AG10803 (cell line): ENCODE measurements at regions not wholly inside any gene's neighbourhood (a gene's known extent, or its start where the extent isn't known, plus 50 kb on each side); places are given as distances from the start of the nearest gene placed in this dataset.

Source experiments
- DNase-seq: peaks from one replicate; pipeline ENCODE4 v3.0.0; 2010; ENCODE audit warnings: low read depth
- H3K4me3 ChIP-seq: 2 replicates; pipeline ENCODE4 v1.5.1; 2011; ENCODE audit warnings: mild to moderate bottlenecking, low read length, control low read depth
- CTCF ChIP-seq: conservative IDR thresholded peaks from 2 replicates; pipeline ENCODE4 v1.5.1; 2011; ENCODE audit warnings: mild to moderate bottlenecking, low read length, control low read depth, inconsistent platforms

GRCh38 chr2:40558761-40559160 is 106.9 kb upstream of the SLC8A1 start:
- TF ChIP-seq CTCF, result no peak
- DNase-seq, result no peak
- H3K4me3 ChIP-seq, result no peak overlapping the region

GRCh38 chr2:40559175-40559574 is 107.3 kb upstream of the SLC8A1 start:
- DNase-seq, result no peak
- TF ChIP-seq CTCF, result no peak
- no peak overlapping the region for H3K4me3 ChIP-seq

- DNase-seq, result no peak
- no peak for TF ChIP-seq CTCF
- no peak overlapping the region for H3K4me3 ChIP-seq
Observed at GRCh38 chr2:40564184-40564583, 112.3 kb upstream of the SLC8A1 start.

GRCh38 chr2:40579247-40579646 is 127.4 kb upstream of the SLC8A1 start:
- no peak for TF ChIP-seq CTCF
- no peak overlapping the region for H3K4me3 ChIP-seq
- peak; percentile 45 for DNase-seq

- H3K4me3 ChIP-seq, result no peak overlapping the region
- no peak for TF ChIP-seq CTCF
- no peak for DNase-seq
Observed at GRCh38 chr2:40584432-40584831, 132.5 kb upstream of the SLC8A1 start.

GRCh38 chr2:40591774-40592173 is 139.9 kb upstream of the SLC8A1 start:
- no peak for TF ChIP-seq CTCF
- DNase-seq, result no peak
- H3K4me3 ChIP-seq, result no peak overlapping the region

- no peak overlapping the region for H3K4me3 ChIP-seq
- DNase-seq, result no peak
- TF ChIP-seq CTCF, result no peak
Observed at GRCh38 chr2:40592218-40592617, 140.3 kb upstream of the SLC8A1 start.
